ENCODE measurements at regions not wholly inside any gene's neighbourhood (a gene's known extent, or its start where the extent isn't known, plus 50 kb on each side); places are given as distances from the start of the nearest gene placed in this dataset.
"Not testable (repeated sequence)": the region's sequence is repeated elsewhere in the genome, so short reads cannot be mapped to it uniquely, and the experiment has no call there.

GRCh38 chr18:38221476-38222100 is 656.0 kb upstream of the CELF4 start:
- no peak for DNase-seq (ENCODE audit: low read depth)
- in situ Hi-C loops (cut with HindIII; ENCODE audit: low pct_unique_long_range_greater_than_20kb, low sequenced_read_pairs) = no loop called here

GRCh38 chr18:38198956-38199355 is 633.4 kb upstream of the CELF4 start:
- DNase-seq (ENCODE audit: low read depth) = no peak
- in situ Hi-C loops (cut with HindIII; ENCODE audit: low pct_unique_long_range_greater_than_20kb, low sequenced_read_pairs) = no loop called here

GRCh38 chr18:38198526-38198925 is 632.9 kb upstream of the CELF4 start:
- in situ Hi-C loops (cut with HindIII; ENCODE audit: low pct_unique_long_range_greater_than_20kb, low sequenced_read_pairs) = no loop called here

GRCh38 chr18:38186491-38186890 is 620.9 kb upstream of the CELF4 start:
- DNase-seq (ENCODE audit: low read depth) = no peak
- in situ Hi-C loops (cut with HindIII; ENCODE audit: low pct_unique_long_range_greater_than_20kb, low sequenced_read_pairs) = no loop called here

More at GRCh38 chr18:38198526-38198925, 632.9 kb upstream of the CELF4 start:
- DNase-seq (ENCODE audit: low read depth) = no peak

- in situ Hi-C loops (cut with HindIII; ENCODE audit: low pct_unique_long_range_greater_than_20kb, low sequenced_read_pairs) = no loop called here
- no peak for DNase-seq (ENCODE audit: low read depth)
Measured at GRCh38 chr18:38174594-38174993, 609.0 kb upstream of the CELF4 start.

- in situ Hi-C loops (cut with HindIII; ENCODE audit: low pct_unique_long_range_greater_than_20kb, low sequenced_read_pairs) = no loop called here
- DNase-seq (ENCODE audit: low read depth) = no peak
Measured at GRCh38 chr18:38174173-38174572, 608.6 kb upstream of the CELF4 start.

- DNase-seq (ENCODE audit: low read depth) = no peak
- in situ Hi-C loops (cut with HindIII; ENCODE audit: low pct_unique_long_range_greater_than_20kb, low sequenced_read_pairs) = no loop called here
Measured at GRCh38 chr18:38170845-38171244, 605.2 kb upstream of the CELF4 start.

- in situ Hi-C loops (cut with HindIII; ENCODE audit: low pct_unique_long_range_greater_than_20kb, low sequenced_read_pairs) = no loop called here
- DNase-seq (ENCODE audit: low read depth) = no peak
Measured at GRCh38 chr18:38167623-38168022, 602.0 kb upstream of the CELF4 start.

GRCh38 chr18:38153116-38153515 is 587.5 kb upstream of the CELF4 start:
- in situ Hi-C loops (cut with HindIII; ENCODE audit: low pct_unique_long_range_greater_than_20kb, low sequenced_read_pairs) = not testable (repeated sequence)

GRCh38 chr18:38116716-38117115 is 551.1 kb upstream of the CELF4 start:
- DNase-seq (ENCODE audit: low read depth) = no peak
- in situ Hi-C loops (cut with HindIII; ENCODE audit: low pct_unique_long_range_greater_than_20kb, low sequenced_read_pairs) = no loop called here

More at GRCh38 chr18:38153116-38153515, 587.5 kb upstream of the CELF4 start:
- not testable (repeated sequence) for DNase-seq (ENCODE audit: low read depth)

- DNase-seq (ENCODE audit: low read depth) = no peak
Measured at GRCh38 chr18:38115201-38115600, 549.6 kb upstream of the CELF4 start.

GRCh38 chr18:38087538-38087937 is 521.9 kb upstream of the CELF4 start:
- in situ Hi-C loops (cut with HindIII; ENCODE audit: low pct_unique_long_range_greater_than_20kb, low sequenced_read_pairs) = no loop called here

More at GRCh38 chr18:38115201-38115600, 549.6 kb upstream of the CELF4 start:
- in situ Hi-C loops (cut with HindIII; ENCODE audit: low pct_unique_long_range_greater_than_20kb, low sequenced_read_pairs) = no loop called here

GRCh38 chr18:38081516-38081915 is 515.9 kb upstream of the CELF4 start:
- in situ Hi-C loops (cut with HindIII; ENCODE audit: low pct_unique_long_range_greater_than_20kb, low sequenced_read_pairs) = no loop called here
- no peak for DNase-seq (ENCODE audit: low read depth)

More at GRCh38 chr18:38087538-38087937, 521.9 kb upstream of the CELF4 start:
- DNase-seq (ENCODE audit: low read depth) = no peak

GRCh38 chr18:38077229-38077628 is 511.6 kb upstream of the CELF4 start:
- in situ Hi-C loops (cut with HindIII; ENCODE audit: low pct_unique_long_range_greater_than_20kb, low sequenced_read_pairs) = no loop called here
- DNase-seq (ENCODE audit: low read depth) = no peak

GRCh38 chr18:38076346-38077070 is 510.9 kb upstream of the CELF4 start:
- in situ Hi-C loops (cut with HindIII; ENCODE audit: low pct_unique_long_range_greater_than_20kb, low sequenced_read_pairs) = no loop called here
- no peak for DNase-seq (ENCODE audit: low read depth)

GRCh38 chr18:38074298-38074876 is 508.8 kb upstream of the CELF4 start:
- no peak for DNase-seq (ENCODE audit: low read depth)
- in situ Hi-C loops (cut with HindIII; ENCODE audit: low pct_unique_long_range_greater_than_20kb, low sequenced_read_pairs) = no loop called here

- in situ Hi-C loops (cut with HindIII; ENCODE audit: low pct_unique_long_range_greater_than_20kb, low sequenced_read_pairs) = no loop called here
Measured at GRCh38 chr18:38067821-38068220, 502.2 kb upstream of the CELF4 start.

GRCh38 chr18:38067086-38067485 is 501.5 kb upstream of the CELF4 start:
- in situ Hi-C loops (cut with HindIII; ENCODE audit: low pct_unique_long_range_greater_than_20kb, low sequenced_read_pairs) = no loop called here
- no peak for DNase-seq (ENCODE audit: low read depth)

More at GRCh38 chr18:38067821-38068220, 502.2 kb upstream of the CELF4 start:
- no peak for DNase-seq (ENCODE audit: low read depth)

GRCh38 chr18:38052879-38053590 is 487.4 kb upstream of the CELF4 start:
- in situ Hi-C loops (cut with HindIII; ENCODE audit: low pct_unique_long_range_greater_than_20kb, low sequenced_read_pairs) = no loop called here
- DNase-seq (ENCODE audit: low read depth) = no peak

Data from Caki2 (cell line).